MM.1S (cell line): ENCODE measurements at regions not wholly inside any gene's neighbourhood (a gene's known extent, or its start where the extent isn't known, plus 50 kb on each side); places are given as distances from the start of the nearest gene placed in this dataset.

Experiments
- EZH2 ChIP-seq: fragments of 300-600 bp; sonication (generic); optimal IDR thresholded peaks from 2 replicates; pipeline ENCODE3; 2017; ENCODE audit warnings: low read depth, mild to moderate bottlenecking, antibody characterized with exemption, low read length, mixed read lengths
- EZH2phosphoT487 ChIP-seq: fragments of 300-600 bp; sonication (generic); IDR thresholded peaks from 2 replicates; pipeline ENCODE4 v1.6.1; 2018; ENCODE audit warnings: antibody characterized with exemption, low read length
- TF ChIP-seq, protein P1 (sequence below): fragments of 300-600 bp; sonication (generic); IDR thresholded peaks from 2 replicates; pipeline ENCODE4 v1.5.1; 2016; ENCODE audit warnings: antibody characterized with exemption, low read length, mixed read lengths

DNA sequence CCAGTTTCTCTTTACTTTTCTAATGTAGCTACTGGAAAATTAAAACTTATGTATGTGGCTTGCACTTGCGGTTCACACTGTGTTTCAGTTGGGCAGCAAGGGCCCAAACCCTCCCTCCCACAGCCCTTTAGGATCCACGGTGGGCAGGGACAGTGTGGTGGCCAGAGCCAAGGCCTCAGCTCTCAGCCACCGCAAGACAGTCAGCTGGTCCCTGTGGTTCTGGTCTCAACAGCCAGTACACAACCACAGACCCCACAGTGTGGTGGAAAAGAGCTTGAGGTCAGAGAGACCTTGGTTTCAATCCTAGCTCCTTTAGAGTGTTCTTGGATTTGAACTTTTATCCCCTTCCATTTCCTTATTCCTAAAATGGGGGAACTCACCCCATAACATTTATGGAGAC is 153.0 kb upstream of the SMIM23 start:
- TF ChIP-seq, protein P1, sequence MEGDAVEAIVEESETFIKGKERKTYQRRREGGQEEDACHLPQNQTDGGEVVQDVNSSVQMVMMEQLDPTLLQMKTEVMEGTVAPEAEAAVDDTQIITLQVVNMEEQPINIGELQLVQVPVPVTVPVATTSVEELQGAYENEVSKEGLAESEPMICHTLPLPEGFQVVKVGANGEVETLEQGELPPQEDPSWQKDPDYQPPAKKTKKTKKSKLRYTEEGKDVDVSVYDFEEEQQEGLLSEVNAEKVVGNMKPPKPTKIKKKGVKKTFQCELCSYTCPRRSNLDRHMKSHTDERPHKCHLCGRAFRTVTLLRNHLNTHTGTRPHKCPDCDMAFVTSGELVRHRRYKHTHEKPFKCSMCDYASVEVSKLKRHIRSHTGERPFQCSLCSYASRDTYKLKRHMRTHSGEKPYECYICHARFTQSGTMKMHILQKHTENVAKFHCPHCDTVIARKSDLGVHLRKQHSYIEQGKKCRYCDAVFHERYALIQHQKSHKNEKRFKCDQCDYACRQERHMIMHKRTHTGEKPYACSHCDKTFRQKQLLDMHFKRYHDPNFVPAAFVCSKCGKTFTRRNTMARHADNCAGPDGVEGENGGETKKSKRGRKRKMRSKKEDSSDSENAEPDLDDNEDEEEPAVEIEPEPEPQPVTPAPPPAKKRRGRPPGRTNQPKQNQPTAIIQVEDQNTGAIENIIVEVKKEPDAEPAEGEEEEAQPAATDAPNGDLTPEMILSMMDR: no peak
- no peak for TF ChIP-seq EZH2
- no peak for TF ChIP-seq EZH2phosphoT487
